HepG2 (cell line): ENCODE measurements at regions not wholly inside any gene's neighbourhood (a gene's known extent, or its start where the extent isn't known, plus 50 kb on each side); places are given as distances from the start of the nearest gene placed in this dataset.
"Not testable (repeated sequence)": the region's sequence is repeated elsewhere in the genome, so short reads cannot be mapped to it uniquely, and the experiment has no call there.

Experiments
- REL ChIP-seq: sonication (generic); formaldehyde crosslinking; conservative IDR thresholded peaks from 2 replicates; pipeline ENCODE4 v1.8.0; 2022; ENCODE audit warnings: mild to moderate bottlenecking, missing genetic modification reagents, moderate library complexity
- YY1 ChIP-seq: IDR thresholded peaks from 2 replicates; pipeline ENCODE4 v1.6.1; 2011; ENCODE audit warnings: low read length, low read depth, moderate library complexity, mild to moderate bottlenecking; ENCODE audit not compliant: insufficient read depth, insufficient replicate concordance
- TF ChIP-seq, protein P1 (sequence below): sonication (generic); formaldehyde crosslinking; IDR thresholded peaks from 2 replicates; pipeline ENCODE4 v1.4.0; 2020; ENCODE audit warnings: mild to moderate bottlenecking, missing genetic modification reagents

DNA sequence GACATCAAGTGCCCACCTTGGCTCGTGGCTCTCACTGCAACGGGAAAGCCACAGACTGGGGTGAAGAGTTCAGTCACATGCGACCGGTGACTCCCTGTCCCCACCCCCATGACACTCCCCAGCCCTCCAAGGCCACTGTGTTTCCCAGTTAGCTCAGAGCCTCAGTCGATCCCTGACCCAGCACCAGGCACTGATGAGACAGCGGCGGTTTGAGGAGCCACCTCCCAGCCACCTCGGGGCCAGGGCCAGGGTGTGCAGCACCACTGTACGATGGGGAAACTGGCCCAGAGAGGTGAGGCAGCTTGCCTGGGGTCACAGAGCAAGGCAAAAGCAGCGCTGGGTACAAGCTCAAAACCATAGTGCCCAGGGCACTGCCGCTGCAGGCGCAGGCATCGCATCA lies 266.0 kb downstream of the OR4F29 start:
- TF ChIP-seq REL (CRISPR knock-in tag); YY1: not testable (repeated sequence)
- TF ChIP-seq, protein P1, sequence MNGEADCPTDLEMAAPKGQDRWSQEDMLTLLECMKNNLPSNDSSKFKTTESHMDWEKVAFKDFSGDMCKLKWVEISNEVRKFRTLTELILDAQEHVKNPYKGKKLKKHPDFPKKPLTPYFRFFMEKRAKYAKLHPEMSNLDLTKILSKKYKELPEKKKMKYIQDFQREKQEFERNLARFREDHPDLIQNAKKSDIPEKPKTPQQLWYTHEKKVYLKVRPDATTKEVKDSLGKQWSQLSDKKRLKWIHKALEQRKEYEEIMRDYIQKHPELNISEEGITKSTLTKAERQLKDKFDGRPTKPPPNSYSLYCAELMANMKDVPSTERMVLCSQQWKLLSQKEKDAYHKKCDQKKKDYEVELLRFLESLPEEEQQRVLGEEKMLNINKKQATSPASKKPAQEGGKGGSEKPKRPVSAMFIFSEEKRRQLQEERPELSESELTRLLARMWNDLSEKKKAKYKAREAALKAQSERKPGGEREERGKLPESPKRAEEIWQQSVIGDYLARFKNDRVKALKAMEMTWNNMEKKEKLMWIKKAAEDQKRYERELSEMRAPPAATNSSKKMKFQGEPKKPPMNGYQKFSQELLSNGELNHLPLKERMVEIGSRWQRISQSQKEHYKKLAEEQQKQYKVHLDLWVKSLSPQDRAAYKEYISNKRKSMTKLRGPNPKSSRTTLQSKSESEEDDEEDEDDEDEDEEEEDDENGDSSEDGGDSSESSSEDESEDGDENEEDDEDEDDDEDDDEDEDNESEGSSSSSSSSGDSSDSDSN (CRISPR knock-in tag): not testable (repeated sequence)
